IMR-90 (cell line): ENCODE measurements at regions not wholly inside any gene's neighbourhood (a gene's known extent, or its start where the extent isn't known, plus 50 kb on each side); places are given as distances from the start of the nearest gene placed in this dataset.

Source experiments
- ELK1 ChIP-seq: fragments of 150-350 bp; IDR thresholded peaks from 2 replicates; pipeline ENCODE4 v1.6.1; 2016; ENCODE audit warnings: low read depth, mild to moderate bottlenecking, low read length, moderate library complexity, borderline replicate concordance
- MAZ ChIP-seq: IDR thresholded peaks from 2 replicates; pipeline ENCODE4 v1.6.1; 2012; ENCODE audit warnings: low read depth, mild to moderate bottlenecking, low read length, improper control_type of control experiment, moderate library complexity, borderline replicate concordance
- NFE2L2 ChIP-seq: fragments of 150-350 bp; IDR thresholded peaks from 2 replicates; pipeline ENCODE4 v1.6.1; 2016; ENCODE audit warnings: low read depth, mild to moderate bottlenecking, low read length
- POLR2A ChIP-seq: IDR thresholded peaks from 2 replicates; pipeline ENCODE4 v1.6.1; 2012; ENCODE audit warnings: mild to moderate bottlenecking, low read depth, low read length
- TF ChIP-seq, protein P1 (sequence below): conservative IDR thresholded peaks from 2 replicates; pipeline ENCODE4 v1.5.1; 2012; ENCODE audit warnings: mild to moderate bottlenecking, low read depth, low read length, improper control_type of control experiment

DNA sequence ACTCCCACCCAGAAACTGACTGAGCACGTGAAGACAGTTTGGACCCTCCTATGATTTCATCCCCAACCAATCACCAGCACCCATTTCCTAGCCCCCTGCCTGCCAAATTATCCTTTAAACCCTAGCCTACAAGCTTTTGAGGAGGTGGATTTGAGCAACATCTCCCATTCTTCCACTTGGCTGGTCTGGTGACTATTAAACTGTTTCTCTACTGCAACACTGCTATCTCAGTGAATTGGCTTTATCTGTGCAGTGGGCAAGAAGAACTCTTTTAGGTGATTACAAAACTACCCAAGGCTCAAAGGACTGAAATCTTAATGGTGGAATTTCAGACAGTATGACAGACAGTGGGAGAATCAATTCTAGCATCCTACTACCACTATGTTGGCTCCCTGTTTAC lies 57.6 kb downstream of the FOXB1 start:
- no peak for TF ChIP-seq POLR2A
- TF ChIP-seq, protein P1, sequence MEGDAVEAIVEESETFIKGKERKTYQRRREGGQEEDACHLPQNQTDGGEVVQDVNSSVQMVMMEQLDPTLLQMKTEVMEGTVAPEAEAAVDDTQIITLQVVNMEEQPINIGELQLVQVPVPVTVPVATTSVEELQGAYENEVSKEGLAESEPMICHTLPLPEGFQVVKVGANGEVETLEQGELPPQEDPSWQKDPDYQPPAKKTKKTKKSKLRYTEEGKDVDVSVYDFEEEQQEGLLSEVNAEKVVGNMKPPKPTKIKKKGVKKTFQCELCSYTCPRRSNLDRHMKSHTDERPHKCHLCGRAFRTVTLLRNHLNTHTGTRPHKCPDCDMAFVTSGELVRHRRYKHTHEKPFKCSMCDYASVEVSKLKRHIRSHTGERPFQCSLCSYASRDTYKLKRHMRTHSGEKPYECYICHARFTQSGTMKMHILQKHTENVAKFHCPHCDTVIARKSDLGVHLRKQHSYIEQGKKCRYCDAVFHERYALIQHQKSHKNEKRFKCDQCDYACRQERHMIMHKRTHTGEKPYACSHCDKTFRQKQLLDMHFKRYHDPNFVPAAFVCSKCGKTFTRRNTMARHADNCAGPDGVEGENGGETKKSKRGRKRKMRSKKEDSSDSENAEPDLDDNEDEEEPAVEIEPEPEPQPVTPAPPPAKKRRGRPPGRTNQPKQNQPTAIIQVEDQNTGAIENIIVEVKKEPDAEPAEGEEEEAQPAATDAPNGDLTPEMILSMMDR: no peak
- TF ChIP-seq NFE2L2: no peak
- TF ChIP-seq ELK1: no peak
- no peak for TF ChIP-seq MAZ
